Mammary epithelial cell (primary cell): ENCODE measurements at regions not wholly inside any gene's neighbourhood (a gene's known extent, or its start where the extent isn't known, plus 50 kb on each side); places are given as distances from the start of the nearest gene placed in this dataset.

Experiments
- EZH2 ChIP-seq: IDR thresholded peaks from 2 replicates; pipeline ENCODE4 v1.6.1; 2012; ENCODE audit warnings: low read length, inconsistent platforms, borderline replicate concordance
- TF ChIP-seq, protein P1 (sequence below), 2 donors: IDR thresholded peaks in 1 of 2; conservative IDR thresholded peaks in 1 of 2; 2 replicates each; pipeline ENCODE4 v1.5.1; 2011 to 2012; ENCODE audit warnings: inconsistent platforms in 2 of 2, low read length in 2 of 2, mild to moderate bottlenecking in 2 of 2, control low read depth in 1 of 2, low read depth in 1 of 2; ENCODE audit not compliant: insufficient read depth in 1 of 2; ENCODE audit errors: extremely low read depth in 1 of 2

DNA sequence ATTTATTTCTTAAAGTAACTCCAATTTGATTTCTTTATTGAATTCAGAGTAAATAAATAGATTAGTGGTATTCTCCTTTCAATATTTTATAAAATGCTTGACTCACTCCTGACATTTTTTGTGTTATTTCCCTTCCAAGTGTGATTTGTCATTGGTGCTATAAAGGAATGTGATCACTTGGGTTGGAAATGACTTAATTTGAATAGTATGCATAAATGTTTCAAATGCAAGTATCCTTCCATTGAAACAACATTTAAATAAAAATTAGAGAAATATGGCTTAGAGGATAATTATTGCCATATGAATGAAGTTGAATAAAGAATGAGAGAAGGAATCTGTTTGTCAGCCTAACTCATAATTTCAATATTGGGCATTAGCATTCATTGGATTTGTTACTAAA, 182.7 kb downstream of the PABPC4L start:
- TF ChIP-seq, protein P1, sequence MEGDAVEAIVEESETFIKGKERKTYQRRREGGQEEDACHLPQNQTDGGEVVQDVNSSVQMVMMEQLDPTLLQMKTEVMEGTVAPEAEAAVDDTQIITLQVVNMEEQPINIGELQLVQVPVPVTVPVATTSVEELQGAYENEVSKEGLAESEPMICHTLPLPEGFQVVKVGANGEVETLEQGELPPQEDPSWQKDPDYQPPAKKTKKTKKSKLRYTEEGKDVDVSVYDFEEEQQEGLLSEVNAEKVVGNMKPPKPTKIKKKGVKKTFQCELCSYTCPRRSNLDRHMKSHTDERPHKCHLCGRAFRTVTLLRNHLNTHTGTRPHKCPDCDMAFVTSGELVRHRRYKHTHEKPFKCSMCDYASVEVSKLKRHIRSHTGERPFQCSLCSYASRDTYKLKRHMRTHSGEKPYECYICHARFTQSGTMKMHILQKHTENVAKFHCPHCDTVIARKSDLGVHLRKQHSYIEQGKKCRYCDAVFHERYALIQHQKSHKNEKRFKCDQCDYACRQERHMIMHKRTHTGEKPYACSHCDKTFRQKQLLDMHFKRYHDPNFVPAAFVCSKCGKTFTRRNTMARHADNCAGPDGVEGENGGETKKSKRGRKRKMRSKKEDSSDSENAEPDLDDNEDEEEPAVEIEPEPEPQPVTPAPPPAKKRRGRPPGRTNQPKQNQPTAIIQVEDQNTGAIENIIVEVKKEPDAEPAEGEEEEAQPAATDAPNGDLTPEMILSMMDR (conservative IDR thresholded peaks at IDR 0.05 in 1 of 2, IDR thresholded peaks at IDR 0.05 in 1 of 2; ENCODE audit: extremely low read depth in 1 of 2, insufficient read depth in 1 of 2, low read depth in 1 of 2, low read length in 2 of 2): no peak
- no peak for TF ChIP-seq EZH2
